SK-N-SH (cell line): ENCODE measurements at regions not wholly inside any gene's neighbourhood (a gene's known extent, or its start where the extent isn't known, plus 50 kb on each side); places are given as distances from the start of the nearest gene placed in this dataset.
"Not testable (repeated sequence)": the region's sequence is repeated elsewhere in the genome, so short reads cannot be mapped to it uniquely, and the experiment has no call there.

ENCODE experiments used
- CTCF ChIA-PET: fragments of 300-600, 350-600 bp; formaldehyde crosslinking; extraction: SDS; loops from one replicate; lab custom pipeline; 2021; lab: Yijun Ruan, JAX
- POLR2A ChIA-PET: fragments of 350-600 bp; sonication (Branson Sonifier 250); formaldehyde crosslinking; extraction: SDS; loops from one replicate; lab custom pipeline; 2020; ENCODE audit warnings: antibody characterized with exemption, inconsistent platforms; lab: Yijun Ruan, JAX
- DNase-seq: peaks from one replicate; pipeline ENCODE4 v3.0.0; 2012
- H2AFZ ChIP-seq: fragments of 200-600 bp; sonication (generic); 2 replicates; pipeline ENCODE4 v1.8.1; 2016; ENCODE audit warnings: antibody characterized with exemption, mild to moderate bottlenecking, low read depth
- H3F3A ChIP-seq: fragments of 200-600 bp; sonication (generic); replicated peaks from 2 replicates; pipeline ENCODE3; 2016; ENCODE audit warnings: antibody characterized with exemption, mild to moderate bottlenecking; ENCODE audit not compliant: insufficient read depth
- H3K27ac ChIP-seq, 2 experiments: fragments of 200-500 bp in 1 of 2; fragments of 200-600 bp in 1 of 2; sonication (Bioruptor generic) in 1 of 2; sonication (generic), shearing (Covaris generic) in 1 of 2; 2 replicates each; pipeline versions ENCODE4 v1.5.1 to v1.6.1; 2014 to 2016; ENCODE audit warnings: low read depth in 2 of 2, inconsistent platforms in 1 of 2, low read length in 1 of 2, mild to moderate bottlenecking in 1 of 2, mixed read lengths in 1 of 2
- H3K27me3 ChIP-seq: fragments of 200-600 bp; sonication (generic), shearing (Covaris generic); 2 replicates; pipeline ENCODE4 v1.6.1; 2016; ENCODE audit warnings: mixed run types; ENCODE audit not compliant: insufficient read depth
- H3K36me3 ChIP-seq, 2 experiments: fragments of 200-500 bp in 1 of 2; fragments of 200-600 bp in 1 of 2; sonication (Bioruptor generic) in 1 of 2; sonication (generic) in 1 of 2; replicated peaks in 1 of 2; 2 replicates each; pipeline versions ENCODE3 to v1.5.1; 2014 to 2016; ENCODE audit warnings: low read length in 1 of 2, mild to moderate bottlenecking in 1 of 2; ENCODE audit not compliant: insufficient read depth in 2 of 2, control insufficient read depth in 1 of 2
- H3K4me1 ChIP-seq, 2 experiments: fragments of 200-500 bp in 1 of 2; fragments of 200-600 bp in 1 of 2; sonication (Bioruptor generic) in 1 of 2; sonication (generic), shearing (Covaris generic) in 1 of 2; 2 replicates each; pipeline versions ENCODE4 v1.5.1 to v1.6.1; 2014 to 2016; ENCODE audit warnings: low read depth in 1 of 2, low read length in 1 of 2, mixed run types in 1 of 2; ENCODE audit not compliant: insufficient read depth in 2 of 2, control insufficient read depth in 1 of 2
- H3K4me2 ChIP-seq: fragments of 200-600 bp; sonication (generic), shearing (Covaris generic); 2 replicates; pipeline ENCODE4 v1.6.1; 2017; ENCODE audit warnings: mixed run types
- H3K4me3 ChIP-seq, 2 experiments: fragments of 200-500 bp in 1 of 2; fragments of 200-600 bp in 1 of 2; sonication (Bioruptor generic) in 1 of 2; sonication (generic), shearing (Covaris generic) in 1 of 2; 2 replicates each; pipeline versions ENCODE4 v1.5.1 to v1.8.1; 2014 to 2016; ENCODE audit warnings: low read depth in 2 of 2, inconsistent platforms in 1 of 2, low read length in 1 of 2, mild to moderate bottlenecking in 1 of 2, mixed read lengths in 1 of 2, moderate library complexity in 1 of 2
- H3K79me2 ChIP-seq: fragments of 200-600 bp; sonication (generic); 2 replicates; pipeline ENCODE4 v1.8.1; 2017; ENCODE audit warnings: mild to moderate bottlenecking; ENCODE audit not compliant: insufficient read depth
- H3K9ac ChIP-seq: fragments of 200-600 bp; sonication (generic); 2 replicates; pipeline ENCODE4 v1.6.1; 2017; ENCODE audit warnings: mixed run types
- H3K9me2 ChIP-seq: fragments of 200-600 bp; sonication (generic); 2 replicates; pipeline ENCODE4 v1.6.1; 2017; ENCODE audit warnings: mixed run types
- H3K9me3 ChIP-seq: fragments of 200-600 bp; sonication (generic); 2 replicates; pipeline ENCODE4 v1.6.1; 2017; ENCODE audit warnings: mixed run types, mild to moderate bottlenecking, moderate library complexity
- H4K20me1 ChIP-seq: fragments of 200-600 bp; sonication (generic); 2 replicates; pipeline ENCODE4 v1.6.1; 2017; ENCODE audit warnings: mild to moderate bottlenecking, mixed run types; ENCODE audit not compliant: insufficient read depth
- EP300 ChIP-seq, 2 experiments: IDR thresholded peaks; 2 replicates each; pipeline versions ENCODE4 v1.4.0 to v1.6.1; 2012; ENCODE audit warnings: borderline replicate concordance in 1 of 2, low read depth in 1 of 2, low read length in 1 of 2
- FOXJ3 ChIP-seq: sonication (generic); formaldehyde crosslinking; IDR thresholded peaks from 2 replicates; pipeline ENCODE4 v1.5.1; 2020; ENCODE audit warnings: mild to moderate bottlenecking, missing genetic modification reagents
- FOXM1 ChIP-seq: IDR thresholded peaks from 2 replicates; pipeline ENCODE4 v1.4.0; 2012; ENCODE audit warnings: low read depth, mild to moderate bottlenecking
- GATA2 ChIP-seq: sonication (generic); formaldehyde crosslinking; IDR thresholded peaks from 2 replicates; pipeline ENCODE4 v1.5.0; 2020; ENCODE audit warnings: mild to moderate bottlenecking, missing genetic modification reagents
- WGBS: methylation state at CpG from one replicate; pipeline ENCODE4 v1.1.6; 2017; ENCODE audit warnings: low lambda C conversion rate; 5-methylcytosine and 5-hydroxymethylcytosine counted together
- TF ChIP-seq, protein P1 (sequence below): IDR thresholded peaks from 2 replicates; pipeline ENCODE4 v1.4.0; 2012; ENCODE audit warnings: low read depth, borderline replicate concordance
- TF ChIP-seq, protein P2 (sequence below): fragments of 200-600 bp; sonication (generic); IDR thresholded peaks from 2 replicates; pipeline ENCODE4 v1.6.1; 2017; ENCODE audit warnings: antibody characterized with exemption, mild to moderate bottlenecking, moderate library complexity
- TF ChIP-seq, protein P3 (sequence below): IDR thresholded peaks from 2 replicates; pipeline ENCODE4 v1.4.0; 2012; ENCODE audit warnings: low read depth, borderline replicate concordance

DNA sequence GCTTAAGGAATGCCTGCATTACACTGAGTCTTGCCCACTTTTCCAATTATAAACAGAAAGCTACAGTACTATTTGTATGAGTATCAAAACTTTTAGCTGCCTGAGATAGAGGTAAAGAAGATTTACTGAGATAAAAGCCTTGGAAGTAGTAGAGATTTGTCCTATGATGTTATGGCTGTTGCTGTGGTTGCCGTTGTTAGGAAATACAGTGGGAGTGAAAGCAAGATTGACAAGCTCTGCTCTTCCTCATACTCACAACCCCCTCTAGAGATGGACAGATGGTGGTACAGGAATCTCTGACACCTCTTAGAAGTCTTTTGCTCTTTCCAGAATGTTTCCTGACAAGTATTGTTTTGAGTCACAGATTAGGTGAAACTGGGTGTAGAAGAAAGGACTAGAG is 242.5 kb downstream of the RPIA start (continued):
- TF ChIP-seq, protein P1, sequence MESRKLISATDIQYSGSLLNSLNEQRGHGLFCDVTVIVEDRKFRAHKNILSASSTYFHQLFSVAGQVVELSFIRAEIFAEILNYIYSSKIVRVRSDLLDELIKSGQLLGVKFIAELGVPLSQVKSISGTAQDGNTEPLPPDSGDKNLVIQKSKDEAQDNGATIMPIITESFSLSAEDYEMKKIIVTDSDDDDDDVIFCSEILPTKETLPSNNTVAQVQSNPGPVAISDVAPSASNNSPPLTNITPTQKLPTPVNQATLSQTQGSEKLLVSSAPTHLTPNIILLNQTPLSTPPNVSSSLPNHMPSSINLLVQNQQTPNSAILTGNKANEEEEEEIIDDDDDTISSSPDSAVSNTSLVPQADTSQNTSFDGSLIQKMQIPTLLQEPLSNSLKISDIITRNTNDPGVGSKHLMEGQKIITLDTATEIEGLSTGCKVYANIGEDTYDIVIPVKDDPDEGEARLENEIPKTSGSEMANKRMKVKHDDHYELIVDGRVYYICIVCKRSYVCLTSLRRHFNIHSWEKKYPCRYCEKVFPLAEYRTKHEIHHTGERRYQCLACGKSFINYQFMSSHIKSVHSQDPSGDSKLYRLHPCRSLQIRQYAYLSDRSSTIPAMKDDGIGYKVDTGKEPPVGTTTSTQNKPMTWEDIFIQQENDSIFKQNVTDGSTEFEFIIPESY: no peak
- TF ChIP-seq FOXJ3 (no peak), FOXM1 (no peak)

DNA sequence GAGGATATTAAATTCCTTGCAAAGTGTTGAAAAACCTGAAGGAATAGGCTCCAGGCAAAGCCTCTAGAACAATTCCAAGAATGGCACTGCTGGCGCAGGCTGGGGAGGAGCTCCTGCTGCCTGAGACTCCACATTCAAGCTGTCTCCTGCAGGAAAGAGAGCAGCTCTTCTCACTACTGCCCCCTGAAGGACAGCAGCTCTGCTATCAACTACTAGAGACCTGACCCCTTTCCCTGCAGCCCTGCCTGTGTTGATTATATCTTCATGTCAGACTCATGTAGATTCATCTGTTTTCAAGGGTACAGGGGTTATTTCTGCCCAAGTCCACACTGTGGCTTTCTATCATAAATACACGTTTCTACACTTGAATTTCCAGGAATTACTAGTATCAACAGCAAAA is 249.7 kb downstream of the RPIA start:
- H3K27me3 ChIP-seq, H2AFZ ChIP-seq, H3K9ac ChIP-seq, H3K4me2 ChIP-seq, H4K20me1 ChIP-seq, H3F3A ChIP-seq, H3K9me2 ChIP-seq, DNase-seq, H3K27ac ChIP-seq, H3K36me3 ChIP-seq, POLR2A ChIA-PET, H3K9me3 ChIP-seq, H3K79me2 ChIP-seq, H3K4me1 ChIP-seq, H3K4me3 ChIP-seq: not testable (repeated sequence)
- TF ChIP-seq, protein P2, sequence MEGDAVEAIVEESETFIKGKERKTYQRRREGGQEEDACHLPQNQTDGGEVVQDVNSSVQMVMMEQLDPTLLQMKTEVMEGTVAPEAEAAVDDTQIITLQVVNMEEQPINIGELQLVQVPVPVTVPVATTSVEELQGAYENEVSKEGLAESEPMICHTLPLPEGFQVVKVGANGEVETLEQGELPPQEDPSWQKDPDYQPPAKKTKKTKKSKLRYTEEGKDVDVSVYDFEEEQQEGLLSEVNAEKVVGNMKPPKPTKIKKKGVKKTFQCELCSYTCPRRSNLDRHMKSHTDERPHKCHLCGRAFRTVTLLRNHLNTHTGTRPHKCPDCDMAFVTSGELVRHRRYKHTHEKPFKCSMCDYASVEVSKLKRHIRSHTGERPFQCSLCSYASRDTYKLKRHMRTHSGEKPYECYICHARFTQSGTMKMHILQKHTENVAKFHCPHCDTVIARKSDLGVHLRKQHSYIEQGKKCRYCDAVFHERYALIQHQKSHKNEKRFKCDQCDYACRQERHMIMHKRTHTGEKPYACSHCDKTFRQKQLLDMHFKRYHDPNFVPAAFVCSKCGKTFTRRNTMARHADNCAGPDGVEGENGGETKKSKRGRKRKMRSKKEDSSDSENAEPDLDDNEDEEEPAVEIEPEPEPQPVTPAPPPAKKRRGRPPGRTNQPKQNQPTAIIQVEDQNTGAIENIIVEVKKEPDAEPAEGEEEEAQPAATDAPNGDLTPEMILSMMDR: peak; percentile 38
- WGBS: 0% methylated on average over 2 of the region's 2 CpGs
- CTCF ChIA-PET: interaction anchor here (1.0 to 1.9 kb wide), 4 partner anchors 9 to 61 kb away, joined by 3 to 6 read pairs (median 3); no protein-coding TSS in a partner anchor

DNA sequence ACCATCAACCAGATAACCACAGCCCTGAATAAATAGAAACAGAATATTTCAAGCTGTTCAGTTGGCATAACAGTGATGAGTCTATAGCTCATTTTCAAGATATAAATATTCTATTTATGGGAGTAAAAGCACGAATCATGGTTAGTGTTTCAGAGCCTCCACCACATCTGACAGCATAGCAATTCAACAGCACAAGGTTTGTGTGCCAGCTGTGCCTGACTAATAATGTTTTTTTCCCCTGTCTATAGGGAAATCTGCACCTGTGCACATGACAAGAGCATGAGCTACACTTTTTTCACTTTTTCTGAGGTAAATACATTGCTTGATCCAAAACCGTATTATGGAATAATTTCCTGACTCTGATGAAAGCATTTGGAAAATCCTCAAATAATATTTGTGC is 251.3 kb downstream of the RPIA start:
- no peaks in the 10 kb centered on the region for H3K27me3 ChIP-seq
- H3K27ac ChIP-seq: no peak overlapping the region
- no peaks in the 10 kb centered on the region for H3F3A ChIP-seq
- H3K4me1 ChIP-seq: no peaks in the 10 kb centered on the region
- no peaks in the 10 kb centered on the region for H3K9me2 ChIP-seq
- no peak for TF ChIP-seq GATA2 (CRISPR knock-in tag)
- no peak for TF ChIP-seq EP300 (IDR thresholded peaks at IDR 0.05; ENCODE audit: borderline replicate concordance in 1 of 2, low read depth in 1 of 2, low read length in 1 of 2)
- TF ChIP-seq, protein P3, sequence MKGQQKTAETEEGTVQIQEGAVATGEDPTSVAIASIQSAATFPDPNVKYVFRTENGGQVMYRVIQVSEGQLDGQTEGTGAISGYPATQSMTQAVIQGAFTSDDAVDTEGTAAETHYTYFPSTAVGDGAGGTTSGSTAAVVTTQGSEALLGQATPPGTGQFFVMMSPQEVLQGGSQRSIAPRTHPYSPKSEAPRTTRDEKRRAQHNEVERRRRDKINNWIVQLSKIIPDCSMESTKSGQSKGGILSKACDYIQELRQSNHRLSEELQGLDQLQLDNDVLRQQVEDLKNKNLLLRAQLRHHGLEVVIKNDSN: no peak
- CTCF ChIA-PET: interaction anchor here (1.1 to 1.4 kb wide), 2 partner anchors 21 to 33 kb away, joined by 3 read pairs; no protein-coding TSS in a partner anchor
- H3K79me2 ChIP-seq: no peaks in the 10 kb centered on the region
- no peak overlapping the region for H3K9ac ChIP-seq
- no peaks in the 10 kb centered on the region for H3K36me3 ChIP-seq
- POLR2A ChIA-PET: no interaction called here
- H2AFZ ChIP-seq: no peak overlapping the region
- no peak for DNase-seq
- WGBS: 0% methylated on average over 2 of the region's 2 CpGs
- H4K20me1 ChIP-seq: no peaks in the 10 kb centered on the region
- H3K4me3 ChIP-seq: no peak overlapping the region
- H3K4me2 ChIP-seq: no peak overlapping the region
- H3K9me3 ChIP-seq: no peaks in the 10 kb centered on the region
